Erythroblast (primary cell): ENCODE measurements at regions not wholly inside any gene's neighbourhood (a gene's known extent, or its start where the extent isn't known, plus 50 kb on each side); places are given as distances from the start of the nearest gene placed in this dataset.

ENCODE experiments used
- GATA1 ChIP-seq: IDR thresholded peaks from 2 replicates; pipeline ENCODE4 v1.6.1; 2011; ENCODE audit warnings: low read depth, mild to moderate bottlenecking, control low read depth, low read length, moderate library complexity
- POLR2A ChIP-seq: IDR thresholded peaks from 2 replicates; pipeline ENCODE4 v1.6.1; 2011; ENCODE audit warnings: mild to moderate bottlenecking, low read length

- TF ChIP-seq POLR2A (no peak), GATA1 (no peak)
These were observed 537.2 kb upstream of the PBX1 start for GRCh38 chr1:164021813-164022212.
